ENCODE measurements at regions not wholly inside any gene's neighbourhood (a gene's known extent, or its start where the extent isn't known, plus 50 kb on each side); places are given as distances from the start of the nearest gene placed in this dataset.
A peak's percentile ranks its signal among the peaks of the same experiment; 100 is the strongest.

DNA sequence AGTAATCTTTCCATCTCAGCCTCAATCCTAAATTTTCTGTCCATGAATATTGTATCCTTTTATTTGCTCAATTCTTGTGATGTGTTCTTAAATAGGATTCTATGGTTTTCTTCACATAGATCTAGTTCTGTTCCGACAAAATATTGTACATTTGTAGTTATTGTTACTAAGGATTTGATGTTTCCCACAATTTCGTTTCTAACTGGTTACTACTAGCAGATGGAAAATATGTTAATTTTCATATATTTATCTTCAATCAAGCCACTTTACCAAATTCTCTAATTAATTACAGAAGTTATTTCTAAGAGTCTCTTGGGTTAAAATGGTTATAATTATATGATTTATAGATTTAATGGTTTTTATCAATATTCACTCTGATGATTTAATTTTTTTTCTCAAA, 60.3 kb downstream of the SEC61B start:
- DNase-seq = no peak

DNA sequence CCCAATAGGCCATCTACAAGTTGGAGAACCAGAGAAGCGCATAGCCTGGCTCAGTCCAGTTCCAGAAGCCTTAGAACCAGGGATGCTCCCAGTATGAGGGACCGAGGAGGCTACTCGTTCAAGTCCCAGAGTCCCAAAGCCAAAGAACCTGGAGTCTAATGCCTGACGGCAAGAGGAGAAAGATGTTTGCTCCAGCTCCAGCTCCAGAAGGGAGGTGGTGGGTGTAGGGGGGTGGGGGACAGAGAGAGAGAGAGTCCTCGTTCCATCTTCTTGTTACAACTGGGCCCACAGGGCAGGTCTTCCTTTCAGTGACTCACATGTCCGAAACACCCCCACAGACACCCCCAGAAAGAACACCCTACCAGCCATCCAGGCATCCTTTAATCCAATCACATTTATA, 63.9 kb downstream of the SEC61B start:
- no peak for DNase-seq

DNA sequence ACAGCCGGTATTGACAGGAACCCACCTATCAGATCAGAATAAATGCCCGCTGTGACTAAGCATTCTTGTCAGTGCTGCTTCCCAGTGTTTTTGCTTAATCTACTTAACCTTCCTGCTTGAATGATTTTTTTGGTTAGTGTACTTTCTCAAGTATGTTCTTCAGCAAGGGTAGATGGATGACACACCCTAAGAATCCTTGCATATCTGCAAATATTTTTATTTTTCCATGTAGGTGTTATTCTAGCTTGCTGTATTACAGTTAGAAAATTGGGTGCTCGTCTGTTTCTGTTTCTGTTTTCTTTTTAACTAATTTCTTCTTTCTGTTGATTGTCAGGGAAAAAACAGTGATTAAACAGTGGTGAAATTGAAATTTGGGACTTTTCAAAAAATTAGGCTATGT, 64.5 kb downstream of the SEC61B start:
- DNase-seq = no peak

DNA sequence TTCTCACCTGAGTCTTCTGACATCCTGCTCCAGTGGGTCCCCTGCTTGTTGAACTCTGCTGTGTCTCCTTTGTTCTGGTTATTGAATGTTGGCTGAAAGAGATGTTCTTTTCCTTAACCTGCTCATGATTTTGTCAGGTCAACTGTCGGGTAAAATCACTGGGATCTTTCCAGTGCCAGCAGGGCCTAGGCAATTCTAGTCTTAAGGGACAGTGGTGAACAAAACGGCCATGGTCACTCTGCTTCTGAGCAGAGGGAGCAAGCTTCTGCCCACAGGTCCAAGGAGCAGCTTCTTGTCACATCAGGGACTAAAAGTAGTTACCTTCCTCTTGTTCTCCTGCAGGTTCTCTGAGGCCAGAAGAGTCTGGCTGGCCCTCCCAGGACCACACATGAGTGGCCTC, 65.6 kb downstream of the SEC61B start:
- no peak for DNase-seq

DNA sequence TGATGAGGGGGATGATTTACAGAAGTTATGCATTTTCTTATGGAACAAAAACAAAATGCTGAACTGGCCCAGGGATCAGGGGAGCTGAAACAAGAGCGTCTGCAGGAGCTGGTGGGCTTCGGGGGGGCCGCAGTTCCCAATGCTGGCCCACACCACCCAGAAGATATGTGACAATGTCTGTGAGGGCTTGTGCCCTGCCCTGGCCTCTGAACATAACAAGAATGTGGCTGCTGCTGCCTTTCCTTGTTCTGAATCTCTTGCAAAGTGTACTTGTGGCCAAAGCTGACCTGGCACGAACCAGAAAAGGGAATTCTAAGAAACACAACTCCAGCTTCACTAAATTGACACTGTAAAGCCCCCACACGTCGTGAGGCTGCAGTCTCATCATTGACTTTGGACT, 66.7 kb downstream of the SEC61B start:
- no peak for DNase-seq

DNA sequence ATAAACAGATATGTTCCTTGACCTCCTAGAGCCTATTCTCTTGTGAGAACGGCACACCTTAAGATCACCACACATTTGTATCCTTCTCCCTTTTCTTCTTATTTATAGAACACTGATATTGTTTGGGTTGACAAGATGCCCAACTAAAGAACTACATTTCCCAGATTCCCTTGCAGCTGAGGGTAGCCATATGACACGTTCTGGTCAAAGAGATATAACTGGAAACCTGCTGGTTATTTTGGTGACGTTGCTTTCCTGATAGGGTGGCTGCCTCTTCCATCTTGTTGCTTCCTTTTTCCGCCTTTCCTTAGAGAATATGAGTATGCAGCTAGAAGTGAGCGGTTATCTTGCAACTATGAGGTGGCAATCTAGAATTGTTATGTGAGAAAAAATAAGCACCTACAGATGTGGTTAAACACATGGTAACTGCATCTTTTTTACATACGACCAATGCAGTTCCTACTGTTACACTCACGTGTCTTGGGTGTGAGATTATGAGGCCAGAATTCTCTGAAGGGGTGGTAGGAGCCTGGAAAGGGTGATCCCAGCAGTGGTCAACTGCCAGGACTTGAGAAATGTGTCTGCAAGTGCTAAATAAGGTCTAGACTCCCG, 72.9 kb downstream of the SEC61B start:
- peak; percentile 16 for DNase-seq

DNA sequence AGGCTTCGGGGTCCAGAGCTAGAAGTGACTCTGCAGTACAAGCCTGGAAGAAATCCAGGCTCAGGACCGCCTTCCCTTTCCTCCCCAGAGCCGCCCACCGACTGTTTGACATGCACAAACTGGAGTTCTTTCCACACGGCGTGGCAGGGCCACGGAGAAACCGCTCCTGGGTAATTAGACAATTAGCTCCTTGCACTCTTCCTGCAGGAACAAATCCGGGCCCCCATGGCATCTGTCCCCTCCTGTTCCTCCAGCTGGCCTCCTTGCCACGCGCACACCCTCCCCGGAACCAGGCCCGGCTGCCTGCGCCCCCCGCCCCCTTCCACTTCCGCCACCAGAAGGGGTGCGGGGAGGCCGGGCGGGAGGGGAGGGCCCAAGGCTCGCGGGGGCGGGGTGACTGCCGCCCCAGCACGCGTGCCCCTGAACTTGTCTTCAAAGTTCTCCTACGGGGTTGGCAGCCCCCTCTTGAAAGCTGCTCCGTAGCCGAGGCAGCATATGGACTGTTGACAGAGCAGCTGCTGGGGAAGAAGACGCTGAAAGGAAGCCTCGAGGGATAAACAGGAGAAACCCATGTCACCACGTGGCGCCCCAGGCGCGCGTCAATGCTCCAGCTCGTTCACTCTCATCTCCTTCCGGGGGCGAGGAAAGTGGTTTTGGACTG, 74.3 kb downstream of the SEC61B start:
- DNase-seq = peak; percentile 22

DNA sequence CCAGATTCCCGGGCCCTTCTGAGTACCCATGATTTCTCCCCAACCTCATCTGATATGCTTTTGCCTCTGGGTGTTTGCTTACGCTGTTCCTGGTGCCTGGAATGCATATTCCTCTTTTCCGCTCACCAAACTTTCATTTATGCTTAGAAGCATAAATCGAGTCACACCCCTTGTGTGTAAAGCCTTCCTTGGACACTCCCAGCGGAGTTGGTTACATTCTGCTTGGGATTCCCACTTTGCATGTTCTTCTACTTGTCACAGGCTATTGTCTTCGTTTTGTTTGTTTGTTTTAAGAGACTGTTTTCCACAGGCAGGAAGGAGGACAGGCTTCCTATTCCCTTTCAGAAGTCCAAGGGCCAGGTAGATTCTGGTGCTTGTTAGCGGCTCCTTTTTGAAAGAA, 76.5 kb downstream of the SEC61B start:
- DNase-seq = no peak

DNA sequence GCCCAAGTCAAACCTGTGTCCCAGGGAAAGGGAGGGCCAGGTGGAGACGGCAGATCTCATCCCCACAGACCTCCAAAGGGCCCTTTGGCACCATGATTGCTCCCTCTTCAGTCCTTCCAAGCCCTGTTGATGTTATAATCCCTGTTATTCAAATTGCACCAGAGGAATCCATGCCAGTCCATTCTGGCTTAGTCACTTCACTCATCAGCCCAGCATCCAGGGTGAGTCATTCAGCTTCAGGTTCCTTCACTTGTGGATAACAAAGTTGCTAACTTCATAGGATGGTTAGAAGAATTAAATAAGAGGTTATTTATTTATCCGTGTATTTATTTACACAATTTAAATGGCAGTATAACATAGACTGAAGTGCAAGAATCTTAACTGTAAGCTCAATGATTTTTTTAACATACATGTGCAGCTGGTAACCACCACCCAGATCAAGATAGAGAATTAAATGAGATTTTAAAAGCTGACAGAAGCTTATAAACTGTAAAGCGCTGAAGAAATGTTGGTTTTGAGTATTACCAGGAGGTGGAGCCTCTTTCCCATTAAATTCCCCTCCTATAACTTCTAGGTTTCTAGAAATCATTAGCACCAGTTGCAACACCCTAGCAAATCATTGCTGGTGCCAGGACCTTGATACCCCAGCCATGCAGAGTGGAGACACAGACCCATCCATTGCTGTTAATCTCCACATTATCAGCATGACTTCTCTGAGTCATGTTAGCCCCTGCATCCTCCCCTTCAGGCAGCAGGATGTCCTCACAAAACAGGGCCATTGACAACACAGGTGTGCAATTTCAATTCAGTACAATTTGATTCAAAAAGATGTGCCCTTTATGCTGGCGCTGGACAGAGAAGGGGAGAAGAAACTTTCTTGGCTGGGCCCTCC, 77.4 kb downstream of the SEC61B start:
- peak; percentile 78 for DNase-seq

DNA sequence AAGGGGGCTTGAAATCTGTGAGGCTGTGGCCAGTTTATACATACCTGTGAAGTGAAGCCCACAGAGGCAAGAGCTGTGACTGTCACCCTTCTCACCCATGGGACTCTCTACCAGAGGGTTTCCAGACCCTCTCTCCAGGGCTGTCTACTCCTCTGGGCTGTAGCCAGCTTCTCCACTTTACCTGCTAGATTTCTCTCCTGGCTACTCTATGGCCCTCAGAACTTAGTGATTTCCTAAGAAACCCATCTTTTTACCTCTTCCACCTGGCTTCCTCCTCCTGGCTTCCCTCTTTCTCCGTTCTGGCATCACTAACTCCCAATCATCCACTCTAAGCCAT, 78.0 kb downstream of the SEC61B start:
- DNase-seq = no peak

DNA sequence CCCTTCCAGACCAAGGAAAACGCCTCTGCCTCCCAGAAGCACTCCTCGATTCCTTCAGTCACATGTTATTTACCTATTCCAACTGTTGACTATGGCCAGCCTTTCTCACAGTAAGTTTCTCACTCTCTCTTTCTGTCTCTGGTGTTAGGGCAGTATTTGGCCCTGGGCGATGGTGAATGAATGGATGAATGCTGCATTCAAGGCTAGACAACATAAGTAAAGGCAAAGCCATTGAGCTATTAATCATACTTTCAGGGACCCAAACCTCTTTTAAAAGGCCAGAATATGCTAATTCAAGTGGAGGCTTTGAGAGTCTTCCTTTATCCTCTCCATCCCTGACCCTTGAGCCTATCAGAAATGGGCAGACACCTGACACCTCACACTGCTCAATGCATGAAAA, 78.5 kb downstream of the SEC61B start:
- no peak for DNase-seq

DNA sequence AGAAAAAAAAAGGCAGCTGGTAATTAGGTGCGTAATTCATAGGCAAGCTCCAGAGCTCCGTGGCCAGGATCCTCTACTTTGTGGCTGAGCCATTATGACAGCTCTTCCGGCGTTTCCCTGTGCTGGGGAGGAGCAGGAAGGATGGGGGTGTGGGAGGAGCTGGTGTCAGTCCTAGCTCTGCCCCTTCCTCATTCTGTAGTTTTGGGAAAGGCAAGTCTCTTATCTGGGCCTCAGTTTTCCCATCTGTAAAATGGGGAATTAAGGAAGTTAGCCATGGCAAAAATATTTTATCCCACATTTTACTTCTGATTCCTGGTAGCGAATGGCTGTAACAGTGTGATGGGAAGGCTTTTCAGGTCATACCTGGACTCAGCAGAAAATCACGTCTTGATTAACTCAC, 81.1 kb downstream of the SEC61B start:
- no peak for DNase-seq

DNA sequence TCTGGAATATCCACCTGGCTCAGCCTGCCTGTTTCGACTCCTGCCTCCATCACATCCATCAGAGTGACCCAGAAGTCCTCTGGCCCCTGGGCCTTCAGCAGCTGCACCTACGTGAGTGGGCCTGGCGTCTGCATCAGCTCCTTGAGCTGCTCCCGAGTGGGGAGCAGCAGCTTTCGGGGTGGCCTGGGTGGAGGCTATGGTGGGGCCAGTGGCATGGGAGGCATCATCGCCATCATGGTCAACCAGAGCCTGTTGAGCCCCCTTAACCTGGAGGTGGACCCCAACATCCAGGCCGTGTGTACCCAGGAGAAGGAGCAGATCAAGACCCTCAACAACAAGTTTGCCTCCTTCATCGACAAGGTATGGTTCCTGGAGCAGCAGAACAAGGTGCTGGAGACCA, 83.0 kb downstream of the SEC61B start:
- DNase-seq = no peak

DNA sequence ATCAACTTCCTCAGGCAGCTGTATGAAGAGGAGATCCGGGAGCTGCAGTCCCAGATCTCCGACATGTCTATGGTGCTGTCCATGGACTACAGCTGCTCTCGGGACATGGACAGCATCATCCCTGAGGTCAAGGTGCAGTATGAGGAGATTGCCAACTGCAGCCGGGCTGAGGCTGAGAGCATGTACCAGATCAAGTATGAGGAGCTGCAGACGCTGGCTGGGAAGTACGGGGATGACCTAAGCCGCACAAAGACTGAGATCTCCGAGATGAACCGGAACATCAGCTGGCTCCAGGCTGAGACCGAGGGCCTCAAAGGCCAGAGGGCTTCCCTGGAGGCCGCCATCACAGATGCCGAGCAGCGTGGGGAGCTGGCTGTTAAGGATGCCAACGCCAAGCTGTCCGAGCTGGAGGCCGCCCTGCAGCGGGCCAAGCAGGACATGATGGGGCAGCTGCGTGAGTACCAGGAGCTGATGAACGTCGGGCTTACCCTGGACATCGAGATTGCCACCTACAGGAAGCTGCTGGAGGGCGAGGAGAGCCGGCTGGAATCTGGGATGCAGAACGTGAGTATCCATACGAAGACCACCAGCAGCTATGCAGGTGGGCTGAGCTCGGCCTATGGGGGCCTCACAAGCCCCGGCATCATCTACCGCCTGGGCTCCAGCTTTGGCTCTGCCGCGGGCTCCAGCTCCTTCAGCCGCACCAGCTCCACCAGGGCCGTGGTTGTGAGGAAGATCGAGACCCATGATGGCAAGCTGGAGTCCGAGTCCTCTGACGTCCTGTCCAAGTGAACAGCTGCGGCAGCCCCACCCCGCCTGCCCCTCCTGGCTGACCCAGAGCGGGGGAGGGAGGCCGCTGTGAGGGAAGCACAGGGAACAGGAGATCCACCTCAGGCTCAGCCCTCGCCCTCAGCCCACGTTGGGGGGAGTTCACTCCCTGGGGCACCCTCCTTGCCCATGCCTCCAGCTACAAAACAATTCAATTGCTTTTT, 84.0 kb downstream of the SEC61B start:
- DNase-seq = no peak

DNA sequence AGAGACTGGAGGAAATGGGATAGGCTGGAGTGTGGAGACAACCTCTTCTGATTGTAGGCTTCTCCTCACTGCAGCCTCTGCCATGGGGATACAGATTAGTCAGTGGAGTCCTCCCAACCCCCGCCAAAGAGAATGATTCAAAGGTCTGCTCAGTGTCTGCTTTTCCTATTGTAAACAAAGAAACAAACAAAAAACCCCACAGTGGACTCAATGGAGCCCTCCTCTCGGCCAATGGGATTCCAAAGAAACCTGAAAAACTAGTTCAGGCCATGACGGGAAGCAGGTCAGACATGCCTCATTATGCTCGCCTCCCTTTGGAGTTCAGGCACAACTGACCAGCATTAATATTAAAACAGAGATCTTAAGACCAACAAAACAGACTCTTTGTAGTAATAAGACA, 85.8 kb downstream of the SEC61B start:
- DNase-seq = no peak

DNA sequence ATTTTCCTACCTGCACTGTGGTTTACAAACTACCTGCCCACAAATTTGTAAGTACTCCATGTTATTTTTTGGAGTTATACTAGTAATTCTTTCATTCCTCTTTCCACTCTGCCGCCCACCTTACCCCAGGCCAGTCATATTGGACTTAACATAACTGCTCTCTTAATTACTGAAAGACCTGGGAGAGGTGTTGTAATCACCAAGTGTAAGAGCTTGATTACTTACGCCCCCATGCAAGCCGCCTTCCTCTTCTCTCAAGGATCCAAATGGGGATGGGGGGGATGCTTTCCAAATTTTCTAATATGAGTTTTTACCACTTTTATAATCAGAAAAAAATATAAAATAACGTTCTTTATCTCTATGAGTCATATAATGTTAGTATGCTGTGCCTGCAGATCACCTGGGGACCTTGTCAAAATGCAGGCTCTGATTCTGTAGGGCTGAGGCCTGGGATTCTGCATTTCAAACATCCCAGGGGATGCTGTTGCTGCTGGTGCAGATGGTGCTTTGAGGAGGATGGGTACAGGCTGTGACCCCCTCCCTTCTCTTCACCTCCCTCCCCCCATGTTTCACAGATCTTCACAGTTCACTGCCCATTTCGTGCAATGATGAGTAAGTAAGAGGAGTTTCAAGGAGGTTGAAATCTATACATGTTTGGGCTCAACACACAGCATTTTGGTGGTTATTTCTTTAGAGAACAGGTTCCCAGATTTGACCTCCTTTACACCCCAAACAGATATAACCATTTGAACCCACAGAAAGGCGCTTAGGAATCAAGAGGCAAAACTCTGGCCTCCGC, 87.3 kb downstream of the SEC61B start:
- DNase-seq = no peak

DNA sequence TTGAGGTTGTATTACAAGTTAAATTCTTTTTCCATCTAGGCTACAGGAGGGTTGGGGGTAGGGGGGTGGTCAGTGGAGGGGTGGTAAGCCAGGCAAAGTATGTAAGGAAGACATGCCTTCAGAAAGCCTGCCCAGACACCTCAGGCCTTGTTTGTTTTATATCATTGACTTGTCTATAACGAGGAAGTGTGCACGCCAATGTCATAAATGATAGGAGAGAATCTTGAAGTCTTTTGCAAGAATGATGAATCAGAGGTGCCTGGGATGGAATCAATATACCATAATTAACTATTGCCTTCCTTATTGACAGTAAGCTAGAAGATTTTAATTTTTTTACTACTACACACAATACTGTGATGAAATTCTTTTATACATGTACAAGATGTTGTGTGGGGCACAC, 90.7 kb downstream of the SEC61B start:
- DNase-seq = no peak

DNA sequence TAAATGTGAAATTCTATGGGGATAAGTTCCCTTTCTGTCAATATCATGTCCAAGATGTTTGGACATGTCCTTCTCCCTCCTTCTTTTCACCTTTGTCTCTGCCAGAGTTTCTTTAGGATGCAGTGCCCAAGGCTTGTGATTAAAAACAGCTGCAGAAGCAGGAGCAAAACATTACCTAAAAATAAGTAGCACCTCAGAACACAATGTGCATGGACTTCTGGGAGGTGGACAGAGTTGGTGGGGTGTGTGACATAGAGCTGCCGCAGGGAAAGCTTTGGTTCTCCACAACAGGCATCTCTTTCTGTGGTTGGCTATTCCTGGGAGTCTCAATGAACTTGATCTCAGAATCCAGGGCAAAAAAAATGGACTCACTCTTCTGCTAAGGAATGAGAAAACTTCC, 97.0 kb downstream of the SEC61B start:
- DNase-seq = no peak

DNA sequence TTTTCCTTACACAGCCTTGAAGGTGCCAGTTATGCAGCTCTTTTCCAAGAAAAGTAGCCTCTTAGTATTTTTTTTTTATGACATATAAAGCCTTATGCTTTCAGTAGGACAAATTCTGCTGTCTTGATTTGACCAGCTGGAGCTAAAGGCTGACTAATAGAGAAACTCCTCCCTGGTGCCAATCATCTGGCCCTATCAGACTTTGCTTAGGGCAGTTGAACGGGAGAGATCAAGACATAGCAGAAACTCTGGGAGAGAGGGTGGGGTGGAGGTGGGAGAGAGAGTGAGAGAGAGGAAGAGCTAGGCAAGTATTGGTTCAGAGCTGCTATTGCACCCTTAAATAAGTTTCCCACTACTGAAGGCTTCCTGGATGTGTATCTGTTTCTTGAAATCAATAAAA, 100.2 kb downstream of the SEC61B start:
- no peak for DNase-seq

DNA sequence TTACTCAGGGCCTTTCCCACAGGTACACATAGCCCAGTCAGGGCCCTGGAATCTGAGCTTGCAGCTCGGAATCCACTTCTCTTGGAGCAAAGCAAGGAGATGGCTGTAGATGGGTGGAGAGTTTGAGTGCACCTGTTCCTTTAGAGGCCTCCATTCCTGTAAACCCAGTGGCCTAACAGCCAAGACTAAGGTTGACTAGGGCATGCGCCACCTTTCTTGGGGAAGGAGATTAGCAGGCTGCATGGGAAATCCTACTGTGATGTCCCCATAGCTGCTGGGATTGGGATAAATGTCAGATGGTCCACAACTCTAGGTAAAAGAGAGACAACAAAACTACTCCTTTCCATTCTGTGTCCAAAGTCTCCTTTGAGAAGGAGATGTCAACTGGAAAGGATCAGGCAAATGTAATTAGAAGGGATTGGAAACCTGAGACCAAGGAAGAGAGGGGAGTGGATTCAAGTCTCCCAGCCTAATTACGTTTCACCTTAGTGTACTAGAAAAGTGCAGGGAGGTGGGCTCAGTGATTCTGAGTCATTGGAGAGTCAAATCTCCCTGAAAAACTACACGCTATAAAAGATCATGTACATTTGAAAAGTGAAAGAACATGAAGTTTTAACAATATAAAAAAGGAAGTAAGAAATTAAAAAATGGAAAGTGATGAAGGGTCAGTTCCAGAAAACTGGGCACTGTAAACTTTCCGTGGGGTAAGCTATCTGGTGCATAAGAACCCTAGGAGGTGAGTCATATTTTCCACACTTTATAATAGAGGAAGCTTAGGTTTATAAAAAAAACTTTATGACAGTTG, 104.2 kb downstream of the SEC61B start:
- peak; percentile 35 for DNase-seq

DNA sequence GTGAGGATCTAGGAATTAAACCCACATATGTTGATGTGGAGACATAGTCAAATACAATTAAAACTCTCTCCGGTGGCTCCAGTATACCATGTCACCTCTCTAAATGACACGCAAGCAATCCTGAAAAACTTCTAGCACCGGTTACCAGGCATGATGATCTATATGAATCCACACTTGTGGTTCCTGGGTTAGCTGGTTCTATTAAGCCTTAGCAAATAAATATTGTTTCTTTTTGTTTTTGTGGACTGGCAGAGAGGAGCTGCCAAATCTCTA, 104.8 kb downstream of the SEC61B start:
- DNase-seq = no peak

All from fibroblast of skin of back (primary cell).